Skeletal muscle cell (primary cell): ENCODE measurements at regions not wholly inside any gene's neighbourhood (a gene's known extent, or its start where the extent isn't known, plus 50 kb on each side); places are given as distances from the start of the nearest gene placed in this dataset.
"Not testable (repeated sequence)": the region's sequence is repeated elsewhere in the genome, so short reads cannot be mapped to it uniquely, and the experiment has no call there.

ENCODE experiments used
- DNase-seq: peaks from one replicate; pipeline ENCODE4 v3.0.0-alpha.2; 2010; ENCODE audit warnings: low read depth
- H3K4me3 ChIP-seq: 2 replicates; pipeline ENCODE4 v1.5.1; 2011; ENCODE audit warnings: low read depth, mild to moderate bottlenecking, control low read depth, low read length, moderate library complexity

GRCh38 chr1:182205351-182206022 lies 144.0 kb upstream of the ZNF648 start:
- DNase-seq: no peak
- no peak overlapping the region for H3K4me3 ChIP-seq

GRCh38 chr1:182203191-182203875 lies 141.8 kb upstream of the ZNF648 start:
- H3K4me3 ChIP-seq: no peak overlapping the region
- no peak for DNase-seq

GRCh38 chr1:182201490-182201889 lies 140.0 kb upstream of the ZNF648 start:
- H3K4me3 ChIP-seq, DNase-seq: not testable (repeated sequence)

- H3K4me3 ChIP-seq: no peak overlapping the region
- no peak for DNase-seq
These were observed 138.7 kb upstream of the ZNF648 start for GRCh38 chr1:182200025-182200812.

- H3K4me3 ChIP-seq: no peak overlapping the region
- DNase-seq: no peak
These were observed 136.6 kb upstream of the ZNF648 start for GRCh38 chr1:182198006-182198605.

GRCh38 chr1:182196897-182197870 lies 135.7 kb upstream of the ZNF648 start:
- no peak for DNase-seq
- no peak overlapping the region for H3K4me3 ChIP-seq

- no peak for DNase-seq
- no peak overlapping the region for H3K4me3 ChIP-seq
These were observed 134.2 kb upstream of the ZNF648 start for GRCh38 chr1:182195733-182196132.

- DNase-seq: no peak
- no peak overlapping the region for H3K4me3 ChIP-seq
These were observed 132.5 kb upstream of the ZNF648 start for GRCh38 chr1:182193908-182194550.

- no peak overlapping the region for H3K4me3 ChIP-seq
- DNase-seq: no peak
These were observed 131.5 kb upstream of the ZNF648 start for GRCh38 chr1:182192966-182193365.

GRCh38 chr1:182192215-182192614 lies 130.7 kb upstream of the ZNF648 start:
- DNase-seq: no peak
- H3K4me3 ChIP-seq: no peak overlapping the region

- no peak for DNase-seq
- no peak overlapping the region for H3K4me3 ChIP-seq
These were observed 130.0 kb upstream of the ZNF648 start for GRCh38 chr1:182191381-182192115.

GRCh38 chr1:182189535-182190066 lies 128.1 kb upstream of the ZNF648 start:
- no peak overlapping the region for H3K4me3 ChIP-seq
- DNase-seq: no peak

- DNase-seq: no peak
- H3K4me3 ChIP-seq: no peak overlapping the region
These were observed 125.2 kb upstream of the ZNF648 start for GRCh38 chr1:182186757-182187146.

GRCh38 chr1:182185842-182186756 lies 124.6 kb upstream of the ZNF648 start:
- no peak overlapping the region for H3K4me3 ChIP-seq
- no peak for DNase-seq

- DNase-seq: no peak
- no peak overlapping the region for H3K4me3 ChIP-seq
These were observed 123.6 kb upstream of the ZNF648 start for GRCh38 chr1:182185136-182185535.

GRCh38 chr1:182183606-182184005 lies 122.1 kb upstream of the ZNF648 start:
- H3K4me3 ChIP-seq: no peak overlapping the region
- DNase-seq: no peak

- no peak overlapping the region for H3K4me3 ChIP-seq
- no peak for DNase-seq
These were observed 120.8 kb upstream of the ZNF648 start for GRCh38 chr1:182182311-182182710.
